ENCODE measurements at regions not wholly inside any gene's neighbourhood (a gene's known extent, or its start where the extent isn't known, plus 50 kb on each side); places are given as distances from the start of the nearest gene placed in this dataset.

DNA sequence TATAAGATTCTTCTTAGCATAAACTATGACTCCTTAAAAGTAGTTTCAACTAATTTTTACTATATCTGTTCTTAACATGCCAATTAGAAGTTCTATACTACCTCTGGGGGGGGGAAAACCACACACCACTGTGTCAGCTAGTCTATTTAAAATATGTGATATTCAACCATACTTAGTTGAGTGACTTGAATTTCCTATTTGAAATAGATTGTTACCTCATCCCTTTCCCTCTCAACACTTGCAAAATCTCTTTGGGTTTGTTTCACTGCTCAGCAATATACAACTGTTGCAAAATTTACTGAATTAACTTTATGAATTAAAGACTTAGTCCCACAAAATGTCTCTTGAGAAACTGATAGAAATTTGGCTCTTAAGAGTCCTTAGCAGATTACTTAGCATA is 151.1 kb upstream of the POU5F2 start:
- no peaks in the 10 kb centered on the region for H3K9me2 ChIP-seq (ENCODE audit: insufficient read depth, low read length)
- no TSS peak for BruUV-seq (replicated peaks)
- H2AFZ ChIP-seq (ENCODE audit: low read length): no peak overlapping the region
- no peaks in the 10 kb centered on the region for H3K9me3 ChIP-seq (ENCODE audit: low read length)
- no peaks in the 10 kb centered on the region for H4K20me1 ChIP-seq (ENCODE audit: insufficient read depth, low read length)
- TF ChIP-seq, protein P1, sequence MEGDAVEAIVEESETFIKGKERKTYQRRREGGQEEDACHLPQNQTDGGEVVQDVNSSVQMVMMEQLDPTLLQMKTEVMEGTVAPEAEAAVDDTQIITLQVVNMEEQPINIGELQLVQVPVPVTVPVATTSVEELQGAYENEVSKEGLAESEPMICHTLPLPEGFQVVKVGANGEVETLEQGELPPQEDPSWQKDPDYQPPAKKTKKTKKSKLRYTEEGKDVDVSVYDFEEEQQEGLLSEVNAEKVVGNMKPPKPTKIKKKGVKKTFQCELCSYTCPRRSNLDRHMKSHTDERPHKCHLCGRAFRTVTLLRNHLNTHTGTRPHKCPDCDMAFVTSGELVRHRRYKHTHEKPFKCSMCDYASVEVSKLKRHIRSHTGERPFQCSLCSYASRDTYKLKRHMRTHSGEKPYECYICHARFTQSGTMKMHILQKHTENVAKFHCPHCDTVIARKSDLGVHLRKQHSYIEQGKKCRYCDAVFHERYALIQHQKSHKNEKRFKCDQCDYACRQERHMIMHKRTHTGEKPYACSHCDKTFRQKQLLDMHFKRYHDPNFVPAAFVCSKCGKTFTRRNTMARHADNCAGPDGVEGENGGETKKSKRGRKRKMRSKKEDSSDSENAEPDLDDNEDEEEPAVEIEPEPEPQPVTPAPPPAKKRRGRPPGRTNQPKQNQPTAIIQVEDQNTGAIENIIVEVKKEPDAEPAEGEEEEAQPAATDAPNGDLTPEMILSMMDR (conservative IDR thresholded peaks at IDR 0.05; ENCODE audit: low read length): no peak
- H3K4me1 ChIP-seq (ENCODE audit: insufficient read depth, low read length, poor library complexity, severe bottlenecking): no peaks in the 10 kb centered on the region
- H3K4me3 ChIP-seq (ENCODE audit: low read depth, low read length, poor library complexity, severe bottlenecking): no peak overlapping the region
- no peaks in the 10 kb centered on the region for H3K36me3 ChIP-seq (ENCODE audit: insufficient read depth, low read length)
- no peak for DNase-seq (ENCODE audit: low spot score)
- H3K4me2 ChIP-seq (ENCODE audit: low read length): no peak overlapping the region
- POLR2A ChIA-PET: no interaction called here
- H3K79me2 ChIP-seq (ENCODE audit: insufficient read depth, low read depth, low read length): no peaks in the 10 kb centered on the region
- no peak overlapping the region for H3K27ac ChIP-seq (ENCODE audit: low read depth, low read length, poor library complexity, severe bottlenecking)
- intact Hi-C loops (cut with micrococcal nuclease; ENCODE audit: unreplicated experiment): no loop called here
- CTCF ChIA-PET (ENCODE audit: unreplicated experiment): no interaction called here

GRCh38 chr5:93891491-93892480 is 150.4 kb upstream of the POU5F2 start:
- Histone ChIP-seq H3K4me1 (ENCODE audit: insufficient read depth, low read length, poor library complexity, severe bottlenecking) (no peaks in the 10 kb centered on the region), H3K9me2 (ENCODE audit: insufficient read depth, low read length) (no peaks in the 10 kb centered on the region), H4K20me1 (ENCODE audit: insufficient read depth, low read length) (no peaks in the 10 kb centered on the region), H2AFZ (ENCODE audit: low read length) (no peak overlapping the region), H3K9me3 (ENCODE audit: low read length) (no peaks in the 10 kb centered on the region), H3K36me3 (ENCODE audit: insufficient read depth, low read length) (no peaks in the 10 kb centered on the region), H3K27ac (ENCODE audit: low read depth, low read length, poor library complexity, severe bottlenecking) (no peak overlapping the region), H3K4me3 (ENCODE audit: low read depth, low read length, poor library complexity, severe bottlenecking) (no peak overlapping the region), H3K79me2 (ENCODE audit: insufficient read depth, low read depth, low read length) (no peaks in the 10 kb centered on the region), H3K4me2 (ENCODE audit: low read length) (no peak overlapping the region)
- ChIA-PET POLR2A (no interaction called here), CTCF (ENCODE audit: unreplicated experiment) (no interaction called here)
- BruUV-seq (replicated peaks): no TSS peak
- TF ChIP-seq EZH2phosphoT487 (IDR thresholded peaks at IDR 0.05; ENCODE audit: borderline replicate concordance, low read depth, low read length): no peak
- TF ChIP-seq, protein P1 (conservative IDR thresholded peaks at IDR 0.05; ENCODE audit: low read length): no peak
- DNase-seq (ENCODE audit: low spot score): no peak
- intact Hi-C loops (cut with micrococcal nuclease; ENCODE audit: unreplicated experiment): no loop called here

- H3K9me3 ChIP-seq (ENCODE audit: low read length): no peaks in the 10 kb centered on the region
- no peaks in the 10 kb centered on the region for H4K20me1 ChIP-seq (ENCODE audit: insufficient read depth, low read length)
- no peak overlapping the region for H3K27ac ChIP-seq (ENCODE audit: low read depth, low read length, poor library complexity, severe bottlenecking)
- no TSS peak for BruUV-seq (replicated peaks)
- ChIA-PET POLR2A (no interaction called here), CTCF (ENCODE audit: unreplicated experiment) (no interaction called here)
- intact Hi-C loops (cut with micrococcal nuclease; ENCODE audit: unreplicated experiment): no loop called here
- no peak for TF ChIP-seq EZH2phosphoT487 (IDR thresholded peaks at IDR 0.05; ENCODE audit: borderline replicate concordance, low read depth, low read length)
- TF ChIP-seq, protein P1 (conservative IDR thresholded peaks at IDR 0.05; ENCODE audit: low read length): no peak
- no peak overlapping the region for H3K4me3 ChIP-seq (ENCODE audit: low read depth, low read length, poor library complexity, severe bottlenecking)
- H2AFZ ChIP-seq (ENCODE audit: low read length): no peak overlapping the region
- DNase-seq (ENCODE audit: low spot score): no peak
- H3K4me2 ChIP-seq (ENCODE audit: low read length): no peak overlapping the region
- H3K9me2 ChIP-seq (ENCODE audit: insufficient read depth, low read length): no peaks in the 10 kb centered on the region
- no peaks in the 10 kb centered on the region for H3K4me1 ChIP-seq (ENCODE audit: insufficient read depth, low read length, poor library complexity, severe bottlenecking)
- no peaks in the 10 kb centered on the region for H3K36me3 ChIP-seq (ENCODE audit: insufficient read depth, low read length)
- H3K79me2 ChIP-seq (ENCODE audit: insufficient read depth, low read depth, low read length): no peaks in the 10 kb centered on the region
These were observed 149.3 kb upstream of the POU5F2 start for GRCh38 chr5:93890657-93891056.
